NCI-H1694 (cell line): ENCODE measurements at regions not wholly inside any gene's neighbourhood (a gene's known extent, or its start where the extent isn't known, plus 50 kb on each side); places are given as distances from the start of the nearest gene placed in this dataset.

Source experiments
- DNase-seq: peaks from one replicate; lab custom pipeline; 2025; lab: John Stamatoyannopoulos, UW

GRCh38 chr5:158354958-158355357 lies 496.0 kb upstream of the CLINT1 start:
- no peak for DNase-seq

- no peak for DNase-seq
Measured at GRCh38 chr5:158351485-158352125, 492.7 kb upstream of the CLINT1 start.

GRCh38 chr5:158349987-158350386 lies 491.0 kb upstream of the CLINT1 start:
- DNase-seq, result no peak

GRCh38 chr5:158344376-158344775 lies 485.4 kb upstream of the CLINT1 start:
- no peak for DNase-seq

- no peak for DNase-seq
Measured at GRCh38 chr5:158340608-158341007, 481.7 kb upstream of the CLINT1 start.

- DNase-seq, result no peak
Measured at GRCh38 chr5:158326256-158326655, 467.3 kb upstream of the CLINT1 start.

GRCh38 chr5:158324236-158324635 lies 465.3 kb upstream of the CLINT1 start:
- DNase-seq, result no peak

GRCh38 chr5:158322620-158323019 lies 463.7 kb upstream of the CLINT1 start:
- no peak for DNase-seq

GRCh38 chr5:158320934-158321333 lies 462.0 kb upstream of the CLINT1 start:
- DNase-seq, result no peak

- DNase-seq, result no peak
Measured at GRCh38 chr5:158320178-158320674, 461.3 kb upstream of the CLINT1 start.

- DNase-seq, result peak; percentile 23
Measured at GRCh38 chr5:158317507-158317906, 458.6 kb upstream of the CLINT1 start.

- DNase-seq, result no peak
Measured at GRCh38 chr5:158313733-158314464, 455.0 kb upstream of the CLINT1 start.

GRCh38 chr5:158313027-158313732 lies 454.2 kb upstream of the CLINT1 start:
- DNase-seq, result no peak

- no peak for DNase-seq
Measured at GRCh38 chr5:158309088-158309807, 450.3 kb upstream of the CLINT1 start.

GRCh38 chr5:158308429-158309025 lies 449.6 kb upstream of the CLINT1 start:
- no peak for DNase-seq

- DNase-seq, result no peak
Measured at GRCh38 chr5:158305861-158306260, 446.9 kb upstream of the CLINT1 start.

GRCh38 chr5:158304607-158305006 lies 445.7 kb upstream of the CLINT1 start:
- no peak for DNase-seq

- DNase-seq, result no peak
Measured at GRCh38 chr5:158303883-158304282, 444.9 kb upstream of the CLINT1 start.

- DNase-seq, result peak; percentile 17
Measured at GRCh38 chr5:158303275-158303674, 444.3 kb upstream of the CLINT1 start.

- DNase-seq, result no peak
Measured at GRCh38 chr5:158302029-158302428, 443.1 kb upstream of the CLINT1 start.

- no peak for DNase-seq
Measured at GRCh38 chr5:158301186-158301585, 442.2 kb upstream of the CLINT1 start.

- no peak for DNase-seq
Measured at GRCh38 chr5:158300256-158300655, 441.3 kb upstream of the CLINT1 start.
